ENCODE measurements at regions not wholly inside any gene's neighbourhood (a gene's known extent, or its start where the extent isn't known, plus 50 kb on each side); places are given as distances from the start of the nearest gene placed in this dataset.

- Histone ChIP-seq H3K27ac (replicated peaks) (no peak overlapping the region), H3K4me3 (replicated peaks; ENCODE audit: insufficient read depth, low read length) (no peak overlapping the region), H3K27me3 (ENCODE audit: insufficient read depth, poor library complexity, severe bottlenecking) (no peaks in the 10 kb centered on the region)
- TF ChIP-seq POLR2AphosphoS5 (IDR thresholded peaks at IDR 0.05; ENCODE audit: low read depth) (no peak), SPI1 (IDR thresholded peaks at IDR 0.05; ENCODE audit: borderline replicate concordance, low read depth) (no peak), REST (IDR thresholded peaks at IDR 0.05; ENCODE audit: insufficient replicate concordance, low read depth) (no peak), GABPA (IDR thresholded peaks at IDR 0.05; ENCODE audit: low read depth) (no peak)
- TF ChIP-seq, protein P1, sequence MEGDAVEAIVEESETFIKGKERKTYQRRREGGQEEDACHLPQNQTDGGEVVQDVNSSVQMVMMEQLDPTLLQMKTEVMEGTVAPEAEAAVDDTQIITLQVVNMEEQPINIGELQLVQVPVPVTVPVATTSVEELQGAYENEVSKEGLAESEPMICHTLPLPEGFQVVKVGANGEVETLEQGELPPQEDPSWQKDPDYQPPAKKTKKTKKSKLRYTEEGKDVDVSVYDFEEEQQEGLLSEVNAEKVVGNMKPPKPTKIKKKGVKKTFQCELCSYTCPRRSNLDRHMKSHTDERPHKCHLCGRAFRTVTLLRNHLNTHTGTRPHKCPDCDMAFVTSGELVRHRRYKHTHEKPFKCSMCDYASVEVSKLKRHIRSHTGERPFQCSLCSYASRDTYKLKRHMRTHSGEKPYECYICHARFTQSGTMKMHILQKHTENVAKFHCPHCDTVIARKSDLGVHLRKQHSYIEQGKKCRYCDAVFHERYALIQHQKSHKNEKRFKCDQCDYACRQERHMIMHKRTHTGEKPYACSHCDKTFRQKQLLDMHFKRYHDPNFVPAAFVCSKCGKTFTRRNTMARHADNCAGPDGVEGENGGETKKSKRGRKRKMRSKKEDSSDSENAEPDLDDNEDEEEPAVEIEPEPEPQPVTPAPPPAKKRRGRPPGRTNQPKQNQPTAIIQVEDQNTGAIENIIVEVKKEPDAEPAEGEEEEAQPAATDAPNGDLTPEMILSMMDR (IDR thresholded peaks at IDR 0.05; ENCODE audit: insufficient read depth, low read length) = no peak
- no peak for DNase-seq (ENCODE audit: low read depth in 1 of 2, low spot score in 1 of 2)
These were observed 203.1 kb downstream of the SLC7A11 start for GRCh38 chr4:138039010-138039409.

DNA sequence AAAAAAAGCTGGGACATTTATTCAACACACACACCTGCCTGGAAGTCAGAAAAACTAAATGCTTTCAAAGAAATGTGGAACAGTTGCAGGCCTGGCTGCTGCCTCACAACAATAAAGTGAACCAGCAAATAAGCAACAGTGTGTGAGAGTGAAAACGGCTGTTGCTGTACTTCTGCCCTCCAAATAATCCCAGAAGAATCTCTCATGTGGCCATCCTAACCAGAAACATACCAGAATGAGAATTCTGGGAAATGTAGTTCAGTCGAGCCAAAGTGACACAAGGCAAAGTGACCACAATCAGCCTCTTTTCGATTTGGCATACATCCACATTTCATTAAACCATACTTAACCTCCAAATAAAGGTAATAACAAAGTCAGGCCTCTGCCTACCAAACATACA, 204.5 kb downstream of the SLC7A11 start:
- Histone ChIP-seq H3K27me3 (ENCODE audit: insufficient read depth, poor library complexity, severe bottlenecking) (no peaks in the 10 kb centered on the region), H3K27ac (replicated peaks) (no peak overlapping the region), H3K4me3 (replicated peaks; ENCODE audit: insufficient read depth, low read length) (no peak overlapping the region)
- DNase-seq (ENCODE audit: low read depth in 1 of 2, low spot score in 1 of 2) = no peak
- TF ChIP-seq REST (IDR thresholded peaks at IDR 0.05; ENCODE audit: insufficient replicate concordance, low read depth) = no peak
- TF ChIP-seq, protein P1 (IDR thresholded peaks at IDR 0.05; ENCODE audit: insufficient read depth, low read length) = no peak
- no peak for TF ChIP-seq GABPA (IDR thresholded peaks at IDR 0.05; ENCODE audit: low read depth)
- TF ChIP-seq SPI1 (IDR thresholded peaks at IDR 0.05; ENCODE audit: borderline replicate concordance, low read depth) = no peak
- no peak for TF ChIP-seq POLR2AphosphoS5 (IDR thresholded peaks at IDR 0.05; ENCODE audit: low read depth)

DNA sequence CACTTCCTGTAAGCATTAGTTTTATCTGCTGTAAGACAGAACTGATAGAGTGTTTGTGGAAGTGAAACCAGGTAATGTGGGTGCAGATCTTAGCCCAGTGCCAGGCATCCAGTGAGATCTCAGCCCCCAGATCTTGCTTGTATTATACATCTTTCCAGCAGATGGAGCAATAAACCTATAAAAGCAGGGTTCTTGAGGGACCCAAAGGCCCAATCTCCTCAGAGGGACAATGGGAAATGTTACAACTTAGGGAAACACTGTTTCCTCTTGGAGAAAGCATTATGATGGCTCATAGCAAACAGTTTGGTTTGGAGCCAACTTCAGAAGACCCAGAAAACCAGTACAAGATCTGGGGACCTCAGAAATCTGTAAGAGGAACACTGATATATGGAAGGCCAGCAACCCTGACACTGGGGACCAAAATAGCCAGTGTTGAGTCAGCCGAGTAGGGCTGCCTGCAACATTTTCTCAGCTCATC, 206.3 kb downstream of the SLC7A11 start:
- H3K4me3 ChIP-seq (replicated peaks; ENCODE audit: insufficient read depth, low read length) = no peak overlapping the region
- peak; percentile 22 to 47 for DNase-seq (ENCODE audit: low read depth in 1 of 2, low spot score in 1 of 2)
- no peak overlapping the region for H3K27ac ChIP-seq (replicated peaks)
- TF ChIP-seq REST (IDR thresholded peaks at IDR 0.05; ENCODE audit: insufficient replicate concordance, low read depth) (no peak), SPI1 (IDR thresholded peaks at IDR 0.05; ENCODE audit: borderline replicate concordance, low read depth) (peak; percentile 17; the same call in 1 of the 2 replicates)
- TF ChIP-seq, protein P1 (IDR thresholded peaks at IDR 0.05; ENCODE audit: insufficient read depth, low read length) = peak; percentile 39
- no peaks in the 10 kb centered on the region for H3K27me3 ChIP-seq (ENCODE audit: insufficient read depth, poor library complexity, severe bottlenecking)
